Testis (tissue), 2 donors: ENCODE measurements at regions not wholly inside any gene's neighbourhood (a gene's known extent, or its start where the extent isn't known, plus 50 kb on each side); places are given as distances from the start of the nearest gene placed in this dataset.

Experiments used
- DNase-seq: peaks from one replicate; pipeline ENCODE4 v3.0.0-alpha.2; 2019
- H3K27ac ChIP-seq, 2 donors: fragments of 200-600 bp; sonication (generic); one replicate each; pipeline ENCODE4 v1.5.1; 2019
- H3K27me3 ChIP-seq: fragments of 200-600 bp; sonication (generic); one replicate; pipeline ENCODE4 v1.5.1; 2019
- H3K36me3 ChIP-seq: fragments of 200-600 bp; sonication (generic); one replicate; pipeline ENCODE4 v1.5.1; 2017; ENCODE audit warnings: low read depth; ENCODE audit errors: missing control alignments
- H3K4me1 ChIP-seq: fragments of 200-600 bp; sonication (generic); one replicate; pipeline ENCODE4 v1.5.1; 2019
- H3K4me3 ChIP-seq, 2 donors: fragments of 200-600 bp; sonication (generic); one replicate each; pipeline ENCODE4 v1.5.1; 2017 to 2019
- H3K9me3 ChIP-seq: fragments of 200-600 bp; sonication (generic); one replicate; pipeline ENCODE4 v1.5.1; 2017
- CTCF ChIP-seq, 3 experiments: fragments of 450-650 bp in 2 of 3; fragments of 200-600 bp in 1 of 3; sonication (generic) in 1 of 3; IDR thresholded peaks; one replicate each; pipeline ENCODE4 v1.5.1; 2016 to 2019; ENCODE audit warnings: antibody characterized with exemption in 3 of 3, mild to moderate bottlenecking in 2 of 3, moderate library complexity in 1 of 3
- POLR2A ChIP-seq: fragments of 450-650 bp; IDR thresholded peaks from one replicate; pipeline ENCODE4 v1.6.1; 2017; ENCODE audit warnings: antibody characterized with exemption, mild to moderate bottlenecking, moderate library complexity
- WGBS, 2 donors: methylation state at CpG; one replicate each; pipeline ENCODE4 v1.1.5; 2018; 5-methylcytosine and 5-hydroxymethylcytosine counted together
- intact Hi-C: fragments of 100-400 bp; cut with DNase I; formaldehyde crosslinking; loops from one replicate; pipeline ENCODE4 v1.15.1; 2023; ENCODE audit warnings: low total_unique reads

GRCh38 chr20:54849741-54850140, 374.3 kb downstream of the DOK5 start:
- Histone ChIP-seq H3K4me3 (no peak overlapping the region), H3K9me3 (no peaks in the 10 kb centered on the region), H3K4me1 (no peaks in the 10 kb centered on the region), H3K36me3 (no peaks in the 10 kb centered on the region), H3K27ac (no peak overlapping the region), H3K27me3 (no peaks in the 10 kb centered on the region)
- 81 to 85% methylated on average over 3 of the region's 3 CpGs for WGBS, 2 donors
- TF ChIP-seq POLR2A (no peak), CTCF (IDR thresholded peaks at IDR 0.05) (no peak)
- intact Hi-C loops = no loop called here
- no peak for DNase-seq

- WGBS, 2 donors = 83 to 100% methylated on average over 2 of the region's 2 CpGs
- intact Hi-C loops = no loop called here
- DNase-seq = no peak
- no peaks in the 10 kb centered on the region for H3K27me3 ChIP-seq
- no peaks in the 10 kb centered on the region for H3K4me1 ChIP-seq
- TF ChIP-seq POLR2A (no peak), CTCF (IDR thresholded peaks at IDR 0.05) (no peak)
- H3K4me3 ChIP-seq = no peak overlapping the region
- no peak overlapping the region for H3K27ac ChIP-seq
- H3K36me3 ChIP-seq = no peaks in the 10 kb centered on the region
- H3K9me3 ChIP-seq = no peaks in the 10 kb centered on the region
These were observed 373.7 kb downstream of the DOK5 start for GRCh38 chr20:54848984-54849538.

GRCh38 chr20:54848262-54848661, 372.9 kb downstream of the DOK5 start:
- TF ChIP-seq CTCF (IDR thresholded peaks at IDR 0.05) (no peak), POLR2A (no peak)
- Histone ChIP-seq H3K9me3 (no peaks in the 10 kb centered on the region), H3K27ac (no peak overlapping the region), H3K4me3 (no peak overlapping the region), H3K27me3 (no peaks in the 10 kb centered on the region), H3K4me1 (no peaks in the 10 kb centered on the region), H3K36me3 (no peaks in the 10 kb centered on the region)
- intact Hi-C loops = no loop called here
- WGBS, 2 donors = 67 to 74% methylated on average over 5 of the region's 5 CpGs
- DNase-seq = no peak

GRCh38 chr20:54846948-54847347, 371.6 kb downstream of the DOK5 start:
- WGBS, 2 donors = 91 to 93% methylated on average over 4 of the region's 4 CpGs
- H3K4me3 ChIP-seq = no peak overlapping the region
- no peaks in the 10 kb centered on the region for H3K36me3 ChIP-seq
- no peaks in the 10 kb centered on the region for H3K9me3 ChIP-seq
- TF ChIP-seq CTCF (IDR thresholded peaks at IDR 0.05) = no peak
- no peak for TF ChIP-seq POLR2A
- H3K4me1 ChIP-seq = no peaks in the 10 kb centered on the region
- H3K27me3 ChIP-seq = no peaks in the 10 kb centered on the region
- H3K27ac ChIP-seq = no peak overlapping the region
- no peak for DNase-seq
- intact Hi-C loops = no loop called here

- TF ChIP-seq CTCF (IDR thresholded peaks at IDR 0.05) = no peak
- no peak for TF ChIP-seq POLR2A
- H3K4me1 ChIP-seq = no peaks in the 10 kb centered on the region
- no peak for DNase-seq
- H3K4me3 ChIP-seq = no peak overlapping the region
- WGBS, 2 donors = 73 to 85% methylated on average over 2 of the region's 2 CpGs
- H3K27ac ChIP-seq = no peak overlapping the region
- H3K9me3 ChIP-seq = no peaks in the 10 kb centered on the region
- H3K27me3 ChIP-seq = no peaks in the 10 kb centered on the region
- no peaks in the 10 kb centered on the region for H3K36me3 ChIP-seq
- intact Hi-C loops = no loop called here
These were observed 369.0 kb downstream of the DOK5 start for GRCh38 chr20:54844346-54844745.
